K562 (cell line): ENCODE measurements at regions not wholly inside any gene's neighbourhood (a gene's known extent, or its start where the extent isn't known, plus 50 kb on each side); places are given as distances from the start of the nearest gene placed in this dataset.

Experiments used
- CBFA2T2 ChIP-seq: fragments of 450-650 bp; conservative IDR thresholded peaks from 2 replicates; pipeline ENCODE4 v1.6.1; 2017; ENCODE audit warnings: mild to moderate bottlenecking
- CBX5 ChIP-seq: IDR thresholded peaks from 2 replicates; pipeline ENCODE4 v1.6.1; 2014; ENCODE audit warnings: low read depth, borderline replicate concordance
- EZH2 ChIP-seq: IDR thresholded peaks from 2 replicates; pipeline ENCODE4 v1.6.1; 2012; ENCODE audit warnings: low read depth, mild to moderate bottlenecking, inconsistent platforms, low read length, borderline replicate concordance
- HMGN3 ChIP-seq: IDR thresholded peaks from 2 replicates; pipeline ENCODE4 v1.6.1; 2011; ENCODE audit warnings: borderline replicate concordance, low read depth, mild to moderate bottlenecking, mixed read lengths, low read length; ENCODE audit not compliant: insufficient read length; ENCODE audit errors: extremely low read depth
- JUND ChIP-seq, 2 experiments: IDR thresholded peaks; 2 replicates in 1 of 2; 3 replicates in 1 of 2; pipeline ENCODE4 v1.6.1; 2011; ENCODE audit warnings: borderline replicate concordance in 2 of 2, low read depth in 2 of 2, low read length in 2 of 2, improper control_type of control experiment in 1 of 2, missing biosample characterization in 1 of 2, missing genetic modification characterization in 1 of 2, missing genetic modification reagents in 1 of 2
- XRCC5 ChIP-seq: fragments of 200-400 bp; formaldehyde crosslinking; IDR thresholded peaks from 2 replicates; pipeline ENCODE4 v1.6.1; 2017; ENCODE audit warnings: low read depth, mild to moderate bottlenecking, low read length
- YY1 ChIP-seq, 3 experiments: IDR thresholded peaks; 2 replicates each; pipeline ENCODE4 v1.6.1; 2011; ENCODE audit warnings: low read length in 2 of 3, mild to moderate bottlenecking in 2 of 3, moderate library complexity in 2 of 3, borderline replicate concordance in 1 of 3, control low read depth in 1 of 3, low read depth in 1 of 3; ENCODE audit not compliant: insufficient read depth in 3 of 3, insufficient replicate concordance in 2 of 3, control insufficient read depth in 1 of 3, insufficient read length in 1 of 3; ENCODE audit errors: extremely low read depth in 1 of 3
- ZNF121 ChIP-seq: sonication (generic); formaldehyde crosslinking; conservative IDR thresholded peaks from 2 replicates; pipeline ENCODE4 v1.8.0; 2022; ENCODE audit warnings: missing genetic modification reagents
- ZNF232 ChIP-seq: sonication (generic); formaldehyde crosslinking; IDR thresholded peaks from 2 replicates; pipeline ENCODE4 v1.8.0; 2022; ENCODE audit warnings: mild to moderate bottlenecking, missing genetic modification reagents

DNA sequence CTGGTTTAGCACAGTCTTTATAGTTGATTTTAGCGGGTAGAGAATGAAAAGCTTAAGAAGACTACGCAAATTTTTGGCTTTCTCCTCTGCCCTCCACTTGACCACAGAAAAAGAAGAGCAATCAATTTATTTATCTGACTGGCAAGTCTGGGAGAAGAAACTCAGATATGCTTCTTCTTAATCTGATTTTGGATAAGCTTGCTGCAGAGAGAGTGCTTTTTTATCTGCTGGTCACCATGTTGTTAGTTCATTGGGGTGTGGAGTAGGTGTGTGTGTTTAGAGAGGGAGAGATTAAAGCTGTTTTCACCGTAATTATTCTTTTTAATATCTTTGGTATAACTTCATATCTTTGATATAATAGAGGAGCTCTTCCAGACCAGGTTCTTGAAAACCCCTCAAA lies 471.4 kb upstream of the SLC10A2 start:
- TF ChIP-seq HMGN3 (no peak), CBX5 (no peak), EZH2 (no peak), JUND (IDR thresholded peaks at IDR 0.05; ENCODE audit: borderline replicate concordance, low read depth, low read length) (no peak), JUND (tag; IDR thresholded peaks at IDR 0.05; ENCODE audit: borderline replicate concordance, low read depth, low read length) (no peak), ZNF121 (no peak), YY1 (IDR thresholded peaks at IDR 0.05; ENCODE audit: borderline replicate concordance in 1 of 3, control insufficient read depth in 1 of 3, extremely low read depth in 1 of 3, insufficient read depth in 3 of 3, insufficient read length in 1 of 3, insufficient replicate concordance in 2 of 3, low read depth in 1 of 3, low read length in 2 of 3) (no peak), CBFA2T2 (no peak), XRCC5 (no peak), ZNF232 (no peak)
